ENCODE measurements at regions not wholly inside any gene's neighbourhood (a gene's known extent, or its start where the extent isn't known, plus 50 kb on each side); places are given as distances from the start of the nearest gene placed in this dataset.

DNA sequence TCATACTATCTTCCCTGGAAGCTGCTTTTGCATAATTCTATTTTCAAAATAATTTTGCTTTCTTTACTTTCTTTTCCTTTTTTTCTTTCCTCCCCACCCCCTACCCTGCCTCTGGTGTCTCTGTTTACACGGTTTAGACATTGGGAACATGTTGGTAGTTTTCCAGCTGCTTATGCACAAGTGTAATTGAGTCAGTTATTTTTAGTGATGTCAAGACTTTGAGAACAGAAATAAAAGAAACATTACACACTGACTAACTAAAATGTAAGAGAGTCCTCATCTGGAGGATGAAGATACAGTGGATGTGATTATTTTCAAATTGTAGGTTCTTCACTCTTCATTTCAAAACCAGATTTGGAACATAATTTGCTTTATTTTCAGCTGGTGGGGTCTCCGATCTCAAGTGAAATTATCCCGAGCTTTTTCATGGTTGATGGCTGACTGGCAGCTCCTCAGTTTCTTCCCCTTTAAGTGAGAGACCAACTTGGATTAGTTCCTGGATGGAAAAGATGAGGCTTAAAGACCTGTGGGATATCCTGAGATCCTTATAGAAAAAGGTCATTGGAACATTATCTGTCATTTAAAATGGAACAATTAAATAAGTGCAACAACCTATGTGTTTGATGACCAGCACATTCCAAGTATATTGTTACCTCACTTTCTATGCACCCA, 154.4 kb upstream of the ZNF462 start:
- Histone ChIP-seq H3K4me1 (ENCODE audit: control insufficient read depth, extremely low read depth, insufficient read depth, low read length) (no peaks in the 10 kb centered on the region), H3K79me2 (ENCODE audit: control insufficient read depth, insufficient read depth, low read length) (no peaks in the 10 kb centered on the region), H3K9ac (replicated peaks; ENCODE audit: extremely low read depth, insufficient read depth, low read length) (no peak overlapping the region), H3K9me1 (replicated peaks; ENCODE audit: control insufficient read depth, extremely low read depth, insufficient read depth, low read length) (no peaks in the 10 kb centered on the region), H3K36me3 (ENCODE audit: control insufficient read depth in 2 of 2, extremely low read depth in 1 of 2, insufficient read depth in 2 of 2, low read length in 2 of 2) (no peaks in the 10 kb centered on the region), H3K27ac (ENCODE audit: insufficient read depth, low read depth, low read length) (no peak overlapping the region), H3K9me3 (replicated peaks; ENCODE audit: control insufficient read depth, insufficient read depth, low read length) (no peaks in the 10 kb centered on the region), H3K4me2 (ENCODE audit: insufficient read depth, low read length) (no peak overlapping the region), H3K27me3 (ENCODE audit: control insufficient read depth in 2 of 2, insufficient read depth in 2 of 2, low read length in 2 of 2) (no peaks in the 10 kb centered on the region), H2AFZ (ENCODE audit: low read depth, low read length) (no peak overlapping the region), H3K4me3 (replicated peaks in 1 of 3; ENCODE audit: insufficient read depth in 1 of 3, low read depth in 1 of 3, low read length in 3 of 3) (no peak overlapping the region), H4K20me1 (replicated peaks; ENCODE audit: control insufficient read depth, extremely low read depth, insufficient read depth, low read length) (no peaks in the 10 kb centered on the region)
- POLR2A ChIA-PET: no interaction called here
- TF ChIP-seq GATA2 (IDR thresholded peaks at IDR 0.05; ENCODE audit: insufficient read depth, insufficient read length, low read depth, low read length) (no peak), POLR2A (IDR thresholded peaks at IDR 0.05; ENCODE audit: low read depth, low read length) (no peak), POLR2AphosphoS5 (IDR thresholded peaks at IDR 0.05; ENCODE audit: insufficient read depth, low read depth, low read length) (no peak), EZH2 (IDR thresholded peaks at IDR 0.05; ENCODE audit: borderline replicate concordance, low read depth, low read length, severe bottlenecking) (no peak), MYC (IDR thresholded peaks at IDR 0.05; ENCODE audit: low read depth, low read length) (no peak), FOS (IDR thresholded peaks at IDR 0.05; ENCODE audit: borderline replicate concordance, insufficient read depth, low read length) (no peak), JUN (IDR thresholded peaks at IDR 0.05; ENCODE audit: borderline replicate concordance, insufficient read depth, insufficient read length, low read depth) (no peak)
- TF ChIP-seq, protein P1, sequence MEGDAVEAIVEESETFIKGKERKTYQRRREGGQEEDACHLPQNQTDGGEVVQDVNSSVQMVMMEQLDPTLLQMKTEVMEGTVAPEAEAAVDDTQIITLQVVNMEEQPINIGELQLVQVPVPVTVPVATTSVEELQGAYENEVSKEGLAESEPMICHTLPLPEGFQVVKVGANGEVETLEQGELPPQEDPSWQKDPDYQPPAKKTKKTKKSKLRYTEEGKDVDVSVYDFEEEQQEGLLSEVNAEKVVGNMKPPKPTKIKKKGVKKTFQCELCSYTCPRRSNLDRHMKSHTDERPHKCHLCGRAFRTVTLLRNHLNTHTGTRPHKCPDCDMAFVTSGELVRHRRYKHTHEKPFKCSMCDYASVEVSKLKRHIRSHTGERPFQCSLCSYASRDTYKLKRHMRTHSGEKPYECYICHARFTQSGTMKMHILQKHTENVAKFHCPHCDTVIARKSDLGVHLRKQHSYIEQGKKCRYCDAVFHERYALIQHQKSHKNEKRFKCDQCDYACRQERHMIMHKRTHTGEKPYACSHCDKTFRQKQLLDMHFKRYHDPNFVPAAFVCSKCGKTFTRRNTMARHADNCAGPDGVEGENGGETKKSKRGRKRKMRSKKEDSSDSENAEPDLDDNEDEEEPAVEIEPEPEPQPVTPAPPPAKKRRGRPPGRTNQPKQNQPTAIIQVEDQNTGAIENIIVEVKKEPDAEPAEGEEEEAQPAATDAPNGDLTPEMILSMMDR (IDR thresholded peaks at IDR 0.05; ENCODE audit: extremely low read depth in 1 of 2, insufficient read depth in 1 of 2, low read depth in 1 of 2, low read length in 2 of 2): no peak
- TF ChIP-seq, protein P2, sequence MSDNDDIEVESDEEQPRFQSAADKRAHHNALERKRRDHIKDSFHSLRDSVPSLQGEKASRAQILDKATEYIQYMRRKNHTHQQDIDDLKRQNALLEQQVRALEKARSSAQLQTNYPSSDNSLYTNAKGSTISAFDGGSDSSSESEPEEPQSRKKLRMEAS (IDR thresholded peaks at IDR 0.05; ENCODE audit: insufficient read depth, insufficient read length): no peak
- CTCF ChIA-PET: no interaction called here
- intact Hi-C loops (cut with micrococcal nuclease) (no loop called here), dilution Hi-C loops (cut with MboI; ENCODE audit: extremely low pct_ligation_motif_present, low sequenced_read_pairs) (no loop called here)
- no TSS peak for BruUV-seq (replicated peaks)
- FAIRE-seq (no peak), DNase-seq (ENCODE audit: low read depth, low spot score) (no peak)
